T-helper 9 cell (primary cell): ENCODE measurements at regions not wholly inside any gene's neighbourhood (a gene's known extent, or its start where the extent isn't known, plus 50 kb on each side); places are given as distances from the start of the nearest gene placed in this dataset.

ENCODE experiments used
- DNase-seq: peaks from one replicate; pipeline ENCODE4 v3.0.0-alpha.2; 2020

- no peak for DNase-seq
Measured at GRCh38 chr4:20532116-20532790, 168.0 kb upstream of the PACRGL start.

- no peak for DNase-seq
Measured at GRCh38 chr4:20532871-20533870, 167.1 kb upstream of the PACRGL start.

GRCh38 chr4:20538905-20539304 lies 161.4 kb upstream of the PACRGL start:
- no peak for DNase-seq

GRCh38 chr4:20543131-20543530 lies 157.1 kb upstream of the PACRGL start:
- DNase-seq = no peak

DNA sequence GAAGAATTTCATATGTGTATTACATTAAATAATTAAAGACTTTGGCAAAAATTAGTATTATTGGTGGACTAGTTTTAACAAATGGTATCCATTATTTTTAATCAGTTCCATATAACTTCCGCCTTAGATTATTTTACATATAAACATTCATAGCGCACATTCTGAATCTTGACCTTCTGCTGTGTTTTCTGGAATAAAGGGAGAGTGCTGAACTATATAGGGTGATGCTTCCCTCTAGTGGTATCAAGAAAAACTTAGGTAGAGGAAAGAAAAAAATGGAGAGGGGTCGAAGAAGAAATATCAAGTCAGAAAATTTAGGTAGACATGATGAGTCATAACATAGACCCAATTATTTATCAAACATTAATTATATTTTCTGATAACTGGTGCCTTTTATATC lies 155.6 kb upstream of the PACRGL start:
- no peak for DNase-seq

GRCh38 chr4:20552004-20552403 lies 148.3 kb upstream of the PACRGL start:
- no peak for DNase-seq

DNA sequence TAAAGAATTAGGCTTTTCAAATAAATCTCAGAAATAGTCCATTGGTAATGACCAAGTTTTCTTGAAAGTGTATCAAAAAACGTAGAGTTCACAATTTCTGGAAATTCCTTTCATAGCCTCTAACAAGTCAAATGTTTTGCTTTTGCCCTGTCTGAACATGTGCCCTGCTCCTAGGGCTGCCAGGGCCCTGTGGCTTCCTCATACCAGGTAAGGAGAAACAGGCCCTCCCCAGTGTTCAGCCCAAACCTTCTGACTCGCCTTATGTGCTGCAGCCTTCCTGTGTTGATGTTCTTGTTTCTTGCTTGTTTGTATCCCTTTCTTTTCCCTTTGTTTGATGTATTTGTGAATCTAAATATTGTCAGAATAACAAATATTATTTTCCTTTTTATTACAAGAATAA lies 146.1 kb upstream of the PACRGL start:
- no peak for DNase-seq

DNA sequence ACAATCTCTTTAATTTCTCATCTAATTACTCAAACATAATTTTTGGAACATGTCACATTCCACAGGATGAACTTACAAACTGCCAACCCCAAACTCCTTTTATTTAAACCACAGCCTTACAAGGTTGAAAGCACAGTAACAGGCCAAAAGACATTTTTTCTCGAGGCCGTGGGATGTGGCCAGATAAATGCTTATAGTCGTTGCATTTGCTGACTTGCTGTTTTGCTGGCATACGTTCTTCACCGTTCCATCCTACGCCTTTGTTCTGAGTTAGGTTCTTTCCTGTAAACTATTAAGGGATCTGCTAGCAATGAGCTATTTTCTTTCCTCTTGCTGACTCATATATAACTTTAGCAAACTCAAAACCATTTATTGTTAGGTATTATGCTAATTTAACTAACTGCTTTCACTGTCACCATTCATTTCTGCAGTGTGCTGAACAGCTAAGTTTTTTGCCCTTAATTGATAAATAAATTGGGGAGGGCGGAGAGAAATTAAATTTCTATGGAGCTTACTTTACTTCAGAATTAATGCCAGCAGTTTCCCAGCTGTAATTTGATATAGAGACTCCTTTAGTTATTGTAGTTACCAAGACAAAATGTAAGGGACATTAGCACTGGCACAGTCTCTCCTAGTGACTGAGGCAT lies 135.1 kb upstream of the PACRGL start:
- DNase-seq = no peak

GRCh38 chr4:20570981-20571715 lies 129.1 kb upstream of the PACRGL start:
- DNase-seq = no peak

DNA sequence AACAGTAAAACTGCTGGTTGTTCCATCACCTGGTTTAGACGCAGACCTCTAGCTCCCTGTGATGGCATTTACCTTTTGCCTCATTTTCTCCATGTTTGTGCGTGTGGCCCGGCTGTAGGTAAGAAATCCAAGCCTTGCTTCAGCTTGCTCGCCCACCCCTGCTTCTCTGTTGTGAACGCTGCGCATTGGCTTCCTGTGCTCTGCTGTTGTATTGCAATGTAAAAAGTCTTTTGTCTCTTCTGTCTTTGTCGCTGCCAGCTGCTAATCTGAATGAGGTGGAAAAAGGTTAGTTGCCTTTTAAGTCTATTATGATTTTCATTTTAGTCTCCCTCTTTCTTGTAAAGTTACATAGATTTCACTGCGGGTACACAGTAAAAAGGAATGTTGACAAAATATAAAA lies 127.3 kb upstream of the PACRGL start:
- no peak for DNase-seq

DNA sequence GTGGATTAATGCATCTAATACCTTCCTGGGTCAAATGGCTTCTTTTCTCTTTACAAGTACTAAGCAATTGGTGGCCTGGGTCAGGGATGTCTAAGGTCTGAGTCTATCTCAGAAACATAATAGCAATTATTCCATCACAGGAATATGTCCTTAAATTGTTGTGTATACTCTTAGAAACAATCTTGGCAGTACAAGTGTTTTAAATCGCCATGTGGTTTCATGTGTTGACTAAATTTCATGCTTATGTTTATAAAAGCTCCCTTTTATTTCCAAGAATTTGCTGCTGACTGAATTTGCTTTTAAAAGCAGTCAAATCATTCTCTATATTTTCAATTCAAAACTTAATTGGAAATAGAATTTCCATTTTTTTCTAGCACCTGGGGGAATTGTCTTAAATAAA lies 125.3 kb upstream of the PACRGL start:
- DNase-seq = no peak

DNA sequence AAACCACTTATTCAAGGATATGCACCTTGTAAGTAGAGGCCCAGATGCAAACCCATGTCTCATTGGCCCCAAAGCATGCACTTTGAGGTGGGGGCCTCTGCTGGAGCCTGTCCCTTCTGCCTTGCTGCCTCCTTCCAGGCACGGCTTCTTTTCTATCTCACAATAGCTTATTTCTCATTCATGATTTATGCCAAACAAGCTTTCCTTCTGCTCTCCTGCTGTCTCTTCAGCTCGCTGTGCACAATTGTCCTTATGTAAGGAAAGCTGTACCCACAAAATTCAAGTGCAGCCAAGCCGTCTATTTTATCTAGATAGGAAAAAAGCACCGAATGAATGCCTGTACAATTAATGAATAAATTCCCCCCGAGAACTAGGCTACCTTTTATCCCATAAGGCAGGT lies 124.8 kb upstream of the PACRGL start:
- no peak for DNase-seq

- DNase-seq = no peak
Measured at GRCh38 chr4:20576861-20577260, 123.4 kb upstream of the PACRGL start.

DNA sequence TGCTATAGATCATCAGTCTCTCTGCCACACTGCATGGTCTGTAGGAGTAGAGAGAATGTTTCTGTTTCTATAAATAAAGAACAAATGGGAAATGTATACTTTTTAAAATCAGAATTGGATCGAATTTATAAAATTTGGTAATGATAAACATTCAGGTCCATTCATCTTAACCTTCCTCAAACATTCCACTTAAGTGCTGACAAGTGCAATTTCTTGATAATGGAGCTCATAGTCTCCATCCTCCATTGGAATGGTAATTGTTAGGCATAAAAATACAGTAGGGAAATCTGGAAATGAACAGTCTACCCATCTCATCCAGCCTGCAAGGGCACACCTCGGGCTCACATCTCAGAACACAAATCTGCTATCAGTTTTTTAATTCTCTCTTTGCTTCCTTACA lies 122.6 kb upstream of the PACRGL start:
- no peak for DNase-seq

GRCh38 chr4:20580907-20581306 lies 119.4 kb upstream of the PACRGL start:
- DNase-seq = no peak

- DNase-seq = no peak
Measured at GRCh38 chr4:20589436-20589835, 110.8 kb upstream of the PACRGL start.

DNA sequence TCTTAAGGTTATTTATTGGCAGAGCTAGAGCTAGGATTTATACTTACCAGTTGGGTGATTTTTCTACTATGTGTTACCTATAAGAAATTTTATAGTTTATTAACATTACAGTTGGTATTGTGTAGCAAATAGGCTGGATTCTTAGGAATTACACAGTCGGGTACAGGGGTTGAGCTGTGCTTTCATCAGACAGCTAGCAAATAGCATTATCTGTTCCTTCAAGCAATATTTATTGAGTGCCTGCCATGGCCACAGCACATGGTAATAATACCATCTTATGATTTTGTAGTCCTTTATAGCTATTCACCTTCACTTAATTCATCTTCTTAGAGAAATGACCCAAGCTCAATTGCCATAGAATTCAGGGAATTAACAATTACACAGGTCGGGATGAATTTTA lies 109.4 kb upstream of the PACRGL start:
- no peak for DNase-seq

DNA sequence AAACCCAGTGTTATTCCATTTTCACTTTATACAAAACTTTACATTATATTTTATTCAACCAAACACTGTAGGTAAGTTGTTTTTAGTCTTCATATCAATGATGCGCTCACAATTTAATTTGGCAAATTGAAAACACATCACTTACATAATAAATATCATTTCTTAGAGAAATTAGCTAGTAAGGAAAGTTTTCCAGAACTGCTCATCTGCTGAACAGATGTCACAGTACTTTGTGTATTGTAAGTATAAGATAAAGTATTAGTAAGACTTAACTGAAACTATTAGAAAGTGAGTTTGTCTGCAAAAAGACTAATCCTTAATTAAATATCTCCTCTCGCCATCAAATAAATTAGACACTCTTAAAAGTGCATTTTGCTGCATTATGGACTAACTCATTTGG lies 108.7 kb upstream of the PACRGL start:
- no peak for DNase-seq

DNA sequence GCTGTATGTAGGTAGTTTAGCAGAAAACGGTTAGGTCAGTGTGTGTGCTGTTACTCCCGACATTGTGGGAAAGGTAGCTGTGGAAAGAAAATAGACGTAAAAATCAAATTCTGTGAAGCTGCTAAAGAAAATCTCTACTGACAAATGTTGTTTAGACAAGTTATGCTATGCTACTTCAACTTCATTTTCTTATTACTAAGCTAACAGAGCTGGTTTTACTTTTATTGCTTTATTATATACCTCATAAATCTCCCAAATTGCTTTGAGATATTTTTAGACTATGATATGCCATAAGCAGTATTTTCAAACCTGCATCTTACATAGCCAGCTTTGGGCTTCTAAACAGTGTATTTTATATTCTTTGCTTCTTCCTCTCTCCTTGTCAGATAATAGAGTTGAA lies 108.2 kb upstream of the PACRGL start:
- no peak for DNase-seq

- DNase-seq = no peak
Measured at GRCh38 chr4:20592663-20593062, 107.6 kb upstream of the PACRGL start.

DNA sequence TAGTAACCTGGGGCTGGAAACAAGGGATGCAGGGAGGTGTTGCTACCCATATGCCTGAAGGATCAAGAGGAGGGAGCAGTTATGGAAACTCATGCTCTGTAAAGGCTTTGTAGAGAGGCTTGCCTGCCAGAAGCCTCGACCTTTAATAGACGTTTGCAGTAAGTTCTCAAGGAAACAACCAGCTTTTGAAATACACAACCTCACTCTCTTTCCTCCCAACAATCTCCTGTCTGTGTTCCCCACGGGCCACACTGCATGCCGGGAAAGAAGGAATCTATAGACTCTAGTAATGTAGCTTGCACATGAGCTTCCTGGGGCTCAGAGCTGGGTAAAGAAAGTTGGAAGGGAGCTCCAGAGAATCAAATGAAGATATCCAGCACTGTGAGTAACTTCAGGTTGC lies 101.6 kb upstream of the PACRGL start:
- no peak for DNase-seq

DNA sequence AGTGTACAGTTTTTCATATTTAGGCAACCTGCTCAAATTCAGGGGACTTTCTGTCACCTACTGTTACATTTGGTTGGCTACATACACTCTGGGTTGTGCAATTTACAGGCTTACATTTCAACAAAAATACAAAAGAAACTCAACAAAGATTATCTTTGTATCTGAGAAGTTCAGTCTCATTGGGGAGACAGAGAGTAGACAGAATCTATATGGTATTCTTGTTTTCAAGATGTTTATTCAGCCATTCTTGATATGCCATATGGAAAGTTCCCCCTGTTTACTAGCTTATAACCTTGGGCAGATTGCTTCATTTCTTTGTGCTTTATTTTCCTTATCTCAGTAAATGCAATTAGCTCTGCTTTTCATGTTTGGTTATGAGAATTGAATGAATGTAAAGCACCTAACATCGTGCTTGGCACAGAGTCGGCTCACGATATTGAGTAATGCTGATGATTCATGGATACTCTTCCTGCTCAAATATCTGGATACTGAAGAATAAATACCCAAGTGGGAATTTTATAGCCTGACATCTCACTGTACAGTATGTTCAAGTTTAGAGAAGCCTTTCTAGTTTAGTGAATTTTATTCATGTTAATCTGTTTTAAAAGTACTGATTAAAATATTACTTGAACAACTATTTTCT lies 96.5 kb upstream of the PACRGL start:
- no peak for DNase-seq
